HCT116 (cell line): ENCODE measurements at regions not wholly inside any gene's neighbourhood (a gene's known extent, or its start where the extent isn't known, plus 50 kb on each side); places are given as distances from the start of the nearest gene placed in this dataset.

Source experiments
- ATAC-seq: fragments of 200-7000 bp; cut with Tn5 transposase; 2 replicates; pipeline ENCODE4 v1.9.1; 2020; ENCODE audit warnings: mild to moderate bottlenecking, moderate library complexity
- BruUV-seq: library from RNA; stranded (reverse); fragments of 400-500 nt; replicated peaks from 2 replicates; lab custom pipeline; 2021; lab: Mats Ljungman, UMichigan
- CTCF ChIA-PET: fragments of 300-600 bp; sonication (Branson Sonifier 250); formaldehyde crosslinking; loops from one replicate; lab custom pipeline; 2021; ENCODE audit warnings: antibody characterized with exemption; lab: Charles Lee
- POLR2A ChIA-PET: fragments of 300-600, 350-600 bp; sonication (Branson Sonifier 250); formaldehyde crosslinking; loops from one replicate; lab custom pipeline; 2021; ENCODE audit warnings: antibody characterized with exemption; lab: Charles Lee
- RAD21 ChIA-PET, 2 experiments: fragments of 300-600 bp; sonication (Branson Sonifier 250); formaldehyde crosslinking; loops; one replicate each; lab custom pipeline; 2023; ENCODE audit warnings: low total read pairs in 2 of 2; ENCODE audit not compliant: uncharacterized antibody in 2 of 2, unreplicated experiment in 2 of 2, low non-redundant PET in 1 of 2; lab: Charles Lee
- DNase-seq: peaks from one replicate; pipeline ENCODE4 v3.0.0-alpha.2; 2010; ENCODE audit warnings: low read depth, low spot score
- H2AFZ ChIP-seq: fragments of 200-600 bp; shearing (Covaris generic), sonication (generic); 2 replicates; pipeline ENCODE4 v1.6.1; 2017; ENCODE audit warnings: low read depth, mixed run types, mixed read lengths, antibody characterized with exemption, low read length; ENCODE audit not compliant: poor library complexity, severe bottlenecking
- H3K27ac ChIP-seq: 2 replicates; pipeline ENCODE4 v1.5.1; 2012; ENCODE audit warnings: low read depth, low read length
- H3K27me3 ChIP-seq: fragments of 200-600 bp; sonication (generic); 2 replicates; pipeline ENCODE4 v1.6.1; 2016; ENCODE audit warnings: mixed run types, low read length, mixed read lengths; ENCODE audit not compliant: insufficient read depth
- H3K36me3 ChIP-seq, 2 experiments: fragments of 200-500 bp in 1 of 2; fragments of 200-600 bp in 1 of 2; sonication (Bioruptor generic) in 1 of 2; sonication (generic) in 1 of 2; 2 replicates each; pipeline versions ENCODE4 v1.5.1 to v1.6.1; 2014 to 2016; ENCODE audit warnings: low read length in 2 of 2, inconsistent platforms in 1 of 2, mixed read lengths in 1 of 2, mixed run types in 1 of 2; ENCODE audit not compliant: insufficient read depth in 2 of 2, control insufficient read depth in 1 of 2
- H3K4me1 ChIP-seq, 2 experiments: fragments of 200-600 bp in 1 of 2; sonication (generic) in 1 of 2; 2 replicates each; pipeline versions ENCODE4 v1.5.1 to v1.6.1; 2012 to 2017; ENCODE audit warnings: low read length in 2 of 2, inconsistent platforms in 1 of 2, mild to moderate bottlenecking in 1 of 2, mixed read lengths in 1 of 2, mixed run types in 1 of 2, moderate library complexity in 1 of 2; ENCODE audit not compliant: insufficient read depth in 2 of 2, control insufficient read depth in 1 of 2
- H3K4me2 ChIP-seq: fragments of 200-600 bp; sonication (generic); 2 replicates; pipeline ENCODE4 v1.6.1; 2017; ENCODE audit warnings: mixed run types, low read length, mixed read lengths
- H3K4me3 ChIP-seq, 2 experiments: fragments of 200-600 bp in 1 of 2; sonication (generic) in 1 of 2; replicated peaks in 1 of 2; 2 replicates each; pipeline ENCODE4 v1.5.1; 2011 to 2016; ENCODE audit warnings: low read length in 2 of 2, control low read depth in 1 of 2, low read depth in 1 of 2, mild to moderate bottlenecking in 1 of 2, mixed read lengths in 1 of 2, mixed run types in 1 of 2
- H3K79me2 ChIP-seq: fragments of 200-600 bp; sonication (generic); 2 replicates; pipeline ENCODE4 v1.6.1; 2017; ENCODE audit warnings: mild to moderate bottlenecking, mixed run types, low read length, moderate library complexity, mixed read lengths; ENCODE audit not compliant: insufficient read depth
- H3K9ac ChIP-seq: fragments of 200-600 bp; sonication (generic); 2 replicates; pipeline ENCODE4 v1.6.1; 2016; ENCODE audit warnings: low read length, mixed read lengths
- H3K9me2 ChIP-seq: fragments of 200-600 bp; sonication (generic), shearing (Covaris generic); 2 replicates; pipeline ENCODE4 v1.6.1; 2017; ENCODE audit warnings: mixed run types, mild to moderate bottlenecking, moderate library complexity; ENCODE audit not compliant: insufficient read depth
- H3K9me3 ChIP-seq, 2 experiments: fragments of 200-500 bp in 1 of 2; fragments of 200-600 bp in 1 of 2; sonication (Bioruptor generic) in 1 of 2; sonication (generic) in 1 of 2; 2 replicates each; pipeline ENCODE4 v1.6.1; 2014 to 2017; ENCODE audit warnings: low read length in 2 of 2, mixed read lengths in 2 of 2, inconsistent platforms in 1 of 2, low read depth in 1 of 2, mild to moderate bottlenecking in 1 of 2, mixed run types in 1 of 2, moderate library complexity in 1 of 2; ENCODE audit not compliant: control insufficient read depth in 1 of 2, insufficient read depth in 1 of 2
- H4K20me1 ChIP-seq: fragments of 200-600 bp; sonication (generic), shearing (Covaris generic); 2 replicates; pipeline ENCODE4 v1.6.1; 2017; ENCODE audit warnings: mixed run types, mild to moderate bottlenecking, moderate library complexity; ENCODE audit not compliant: insufficient read depth
- CBX3 ChIP-seq: IDR thresholded peaks from 2 replicates; pipeline ENCODE4 v1.6.1; 2012; ENCODE audit warnings: low read depth
- ELF1 ChIP-seq: IDR thresholded peaks from 2 replicates; pipeline ENCODE4 v1.6.1; 2012; ENCODE audit warnings: low read depth, borderline replicate concordance
- EZH2 ChIP-seq: fragments of 200-600 bp; sonication (generic); IDR thresholded peaks from 2 replicates; pipeline ENCODE4 v1.6.1; 2017; ENCODE audit warnings: antibody characterized with exemption, mixed run types
- EZH2phosphoT487 ChIP-seq: fragments of 200-600 bp; IDR thresholded peaks from 2 replicates; pipeline ENCODE4 v1.6.1; 2018; ENCODE audit warnings: antibody characterized with exemption, borderline replicate concordance
- FOSL1 ChIP-seq: IDR thresholded peaks from 2 replicates; pipeline ENCODE4 v1.6.1; 2012; ENCODE audit warnings: low read depth
- JUND ChIP-seq: IDR thresholded peaks from 2 replicates; pipeline ENCODE4 v1.6.1; 2012
- POLR2A ChIP-seq: IDR thresholded peaks from 2 replicates; pipeline ENCODE4 v1.7.0; 2011; ENCODE audit warnings: borderline replicate concordance; ENCODE audit not compliant: insufficient read depth, insufficient read length; ENCODE audit errors: extremely low read depth
- REST ChIP-seq: IDR thresholded peaks from 2 replicates; pipeline ENCODE4 v1.6.1; 2012; ENCODE audit warnings: low read depth
- SP1 ChIP-seq: IDR thresholded peaks from 2 replicates; pipeline ENCODE4 v1.6.1; 2012; ENCODE audit warnings: low read depth
- SRF ChIP-seq: IDR thresholded peaks from 2 replicates; pipeline ENCODE4 v1.6.1; 2012; ENCODE audit warnings: low read depth
- ZFX ChIP-seq: fragments of 450-650 bp; IDR thresholded peaks from 2 replicates; pipeline ENCODE4 v1.6.1; 2017
- intact Hi-C: fragments of 100-400 bp; cut with micrococcal nuclease; formaldehyde crosslinking; loops from 2 replicates; pipeline ENCODE4 v1.10.0; 2022
- TF ChIP-seq, protein P1 (sequence below), 3 experiments: fragments of 200-600 bp in 1 of 3; sonication (generic) in 1 of 3; IDR thresholded peaks in 2 of 3; conservative IDR thresholded peaks in 1 of 3; 2 replicates each; pipeline ENCODE4 v1.5.1; 2012 to 2017; ENCODE audit warnings: low read depth in 2 of 3, low read length in 2 of 3, antibody characterized with exemption in 1 of 3, borderline replicate concordance in 1 of 3, control low read depth in 1 of 3, mild to moderate bottlenecking in 1 of 3, mixed read lengths in 1 of 3, mixed run types in 1 of 3, moderate library complexity in 1 of 3; ENCODE audit not compliant: insufficient read depth in 1 of 3

- H4K20me1 ChIP-seq = no peaks in the 10 kb centered on the region
- no peak overlapping the region for H3K4me2 ChIP-seq
- ChIA-PET CTCF (no interaction called here), POLR2A (no interaction called here), RAD21 (no interaction called here)
- no TSS peak for BruUV-seq
- H2AFZ ChIP-seq = no peak overlapping the region
- no peak overlapping the region for H3K9ac ChIP-seq
- H3K4me1 ChIP-seq = peaks cover 0 to 11% of the 10 kb centered on the region in 2 experiments; a peak in 2 of 4 replicates
- H3K36me3 ChIP-seq = no peaks in the 10 kb centered on the region
- H3K9me2 ChIP-seq = no peaks in the 10 kb centered on the region
- DNase-seq (no peak), ATAC-seq (no peak)
- no peak overlapping the region for H3K4me3 ChIP-seq
- no peak for TF ChIP-seq JUND
- no peak for TF ChIP-seq SP1
- TF ChIP-seq CBX3 = no peak
- no peak for TF ChIP-seq REST
- no peak for TF ChIP-seq ZFX
- no peak for TF ChIP-seq FOSL1
- TF ChIP-seq POLR2A = no peak
- TF ChIP-seq SRF = no peak
- no peak for TF ChIP-seq EZH2phosphoT487
- TF ChIP-seq, protein P1, sequence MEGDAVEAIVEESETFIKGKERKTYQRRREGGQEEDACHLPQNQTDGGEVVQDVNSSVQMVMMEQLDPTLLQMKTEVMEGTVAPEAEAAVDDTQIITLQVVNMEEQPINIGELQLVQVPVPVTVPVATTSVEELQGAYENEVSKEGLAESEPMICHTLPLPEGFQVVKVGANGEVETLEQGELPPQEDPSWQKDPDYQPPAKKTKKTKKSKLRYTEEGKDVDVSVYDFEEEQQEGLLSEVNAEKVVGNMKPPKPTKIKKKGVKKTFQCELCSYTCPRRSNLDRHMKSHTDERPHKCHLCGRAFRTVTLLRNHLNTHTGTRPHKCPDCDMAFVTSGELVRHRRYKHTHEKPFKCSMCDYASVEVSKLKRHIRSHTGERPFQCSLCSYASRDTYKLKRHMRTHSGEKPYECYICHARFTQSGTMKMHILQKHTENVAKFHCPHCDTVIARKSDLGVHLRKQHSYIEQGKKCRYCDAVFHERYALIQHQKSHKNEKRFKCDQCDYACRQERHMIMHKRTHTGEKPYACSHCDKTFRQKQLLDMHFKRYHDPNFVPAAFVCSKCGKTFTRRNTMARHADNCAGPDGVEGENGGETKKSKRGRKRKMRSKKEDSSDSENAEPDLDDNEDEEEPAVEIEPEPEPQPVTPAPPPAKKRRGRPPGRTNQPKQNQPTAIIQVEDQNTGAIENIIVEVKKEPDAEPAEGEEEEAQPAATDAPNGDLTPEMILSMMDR (IDR thresholded peaks at IDR 0.05 in 2 of 3, conservative IDR thresholded peaks at IDR 0.05 in 1 of 3; ENCODE audit: borderline replicate concordance in 1 of 3, insufficient read depth in 1 of 3, low read depth in 2 of 3, low read length in 2 of 3) = no peak
- TF ChIP-seq EZH2 = no peak
- no peak for TF ChIP-seq ELF1
- no peaks in the 10 kb centered on the region for H3K9me3 ChIP-seq
- H3K27me3 ChIP-seq = no peaks in the 10 kb centered on the region
- H3K79me2 ChIP-seq = no peaks in the 10 kb centered on the region
- H3K27ac ChIP-seq = no peak overlapping the region
- intact Hi-C loops = loop anchor here (5.0 kb wide), 1 partner anchor 1983 kb away; no protein-coding TSS in a partner anchor
These were observed 82.2 kb upstream of the DOCK10 start for GRCh38 chr2:225124311-225125017.
